Astrocyte of the spinal cord (primary cell): ENCODE measurements at regions not wholly inside any gene's neighbourhood (a gene's known extent, or its start where the extent isn't known, plus 50 kb on each side); places are given as distances from the start of the nearest gene placed in this dataset.

Source experiments
- DNase-seq: peaks from one replicate; pipeline ENCODE4 v3.0.0; 2011; ENCODE audit warnings: low read depth, low spot score
- H3K4me3 ChIP-seq: 2 replicates; pipeline ENCODE4 v1.5.1; 2011; ENCODE audit warnings: low read depth, mild to moderate bottlenecking, low read length, moderate library complexity
- CTCF ChIP-seq: IDR thresholded peaks from 2 replicates; pipeline ENCODE4 v1.5.1; 2012; ENCODE audit warnings: low read depth, mild to moderate bottlenecking, low read length, inconsistent platforms
- in situ Hi-C: cut with HindIII; loops from 2 replicates; pipeline ENCODE4 v1.10.0; 2017; ENCODE audit warnings: low sequenced_read_pairs

- DNase-seq = no peak
- no peak overlapping the region for H3K4me3 ChIP-seq
- TF ChIP-seq CTCF = no peak
- in situ Hi-C loops = no loop called here
These were observed 224.5 kb upstream of the PELI2 start for GRCh38 chr14:55893705-55894104.

- DNase-seq = no peak
- in situ Hi-C loops = no loop called here
- TF ChIP-seq CTCF = no peak
- no peak overlapping the region for H3K4me3 ChIP-seq
These were observed 221.2 kb upstream of the PELI2 start for GRCh38 chr14:55897031-55897430.

GRCh38 chr14:55898938-55899337 is 219.3 kb upstream of the PELI2 start:
- H3K4me3 ChIP-seq = no peak overlapping the region
- DNase-seq = no peak
- in situ Hi-C loops = no loop called here
- no peak for TF ChIP-seq CTCF

- in situ Hi-C loops = no loop called here
- DNase-seq = peak; percentile 50
- no peak overlapping the region for H3K4me3 ChIP-seq
- TF ChIP-seq CTCF = no peak
These were observed 218.7 kb upstream of the PELI2 start for GRCh38 chr14:55899531-55899930.

- H3K4me3 ChIP-seq = no peak overlapping the region
- no peak for TF ChIP-seq CTCF
- in situ Hi-C loops = no loop called here
- DNase-seq = no peak
These were observed 217.5 kb upstream of the PELI2 start for GRCh38 chr14:55900749-55901148.

GRCh38 chr14:55901291-55901690 is 216.9 kb upstream of the PELI2 start:
- in situ Hi-C loops = no loop called here
- DNase-seq = no peak

More at GRCh38 chr14:55901291-55901690, 216.9 kb upstream of the PELI2 start:
- no peak overlapping the region for H3K4me3 ChIP-seq
- TF ChIP-seq CTCF = no peak
